Fibroblast of lung (primary cell): ENCODE measurements at regions not wholly inside any gene's neighbourhood (a gene's known extent, or its start where the extent isn't known, plus 50 kb on each side); places are given as distances from the start of the nearest gene placed in this dataset.

Experiments
- DNase-seq, 2 donors: peaks; one replicate each; pipeline versions ENCODE4 v3.0.0 to v3.0.0-alpha.2; 2010; ENCODE audit warnings: low read depth in 2 of 2
- H2AFZ ChIP-seq: 2 replicates; pipeline ENCODE4 v1.5.1; 2012; ENCODE audit warnings: low read length, control low read depth, inconsistent platforms
- H3K27ac ChIP-seq: 2 replicates; pipeline ENCODE4 v1.5.1; 2011; ENCODE audit warnings: low read length, control low read depth; ENCODE audit not compliant: insufficient read depth
- H3K27me3 ChIP-seq: 2 replicates; pipeline ENCODE4 v1.5.1; 2011; ENCODE audit warnings: mild to moderate bottlenecking, low read length; ENCODE audit not compliant: control insufficient read depth, insufficient read depth
- H3K36me3 ChIP-seq: 2 replicates; pipeline ENCODE4 v1.5.1; 2011; ENCODE audit warnings: low read length; ENCODE audit not compliant: control insufficient read depth, insufficient read depth
- H3K4me1 ChIP-seq: 2 replicates; pipeline ENCODE4 v1.5.1; 2011; ENCODE audit warnings: low read length; ENCODE audit not compliant: control insufficient read depth, insufficient read depth; ENCODE audit errors: extremely low read depth
- H3K4me2 ChIP-seq: 2 replicates; pipeline ENCODE4 v1.5.1; 2011; ENCODE audit warnings: low read length, control low read depth; ENCODE audit not compliant: insufficient read depth; ENCODE audit errors: extremely low read depth
- H3K4me3 ChIP-seq, 4 experiments: fragments of 200-600 bp in 1 of 4; sonication (generic) in 1 of 4; replicated peaks in 1 of 4; 2 replicates each; pipeline ENCODE4 v1.5.1; 2011 to 2016; ENCODE audit warnings: low read length in 4 of 4, low read depth in 3 of 4, mild to moderate bottlenecking in 3 of 4, control low read depth in 2 of 4, inconsistent platforms in 1 of 4, mixed read lengths in 1 of 4; ENCODE audit not compliant: insufficient read depth in 1 of 4; ENCODE audit errors: control extremely low read depth in 1 of 4
- H3K79me2 ChIP-seq: 2 replicates; pipeline ENCODE4 v1.5.1; 2012; ENCODE audit warnings: mild to moderate bottlenecking, low read length, inconsistent platforms; ENCODE audit not compliant: control insufficient read depth, insufficient read depth
- H3K9ac ChIP-seq: 2 replicates; pipeline ENCODE4 v1.5.1; 2011; ENCODE audit warnings: mild to moderate bottlenecking, low read length, control low read depth; ENCODE audit not compliant: insufficient read depth
- H3K9me3 ChIP-seq: 2 replicates; pipeline ENCODE4 v1.5.1; 2012; ENCODE audit warnings: low read depth, low read length; ENCODE audit not compliant: control insufficient read depth, insufficient read depth
- H4K20me1 ChIP-seq: 2 replicates; pipeline ENCODE4 v1.5.1; 2011; ENCODE audit warnings: low read length; ENCODE audit not compliant: control insufficient read depth, insufficient read depth; ENCODE audit errors: extremely low read depth
- CTCF ChIP-seq, 2 donors: IDR thresholded peaks in 1 of 2; conservative IDR thresholded peaks in 1 of 2; 1 replicate in 1 of 2; 2 replicates in 1 of 2; pipeline ENCODE4 v1.5.1; 2011 to 2012; ENCODE audit warnings: low read length in 2 of 2, control low read depth in 1 of 2, inconsistent platforms in 1 of 2, low read depth in 1 of 2, mild to moderate bottlenecking in 1 of 2
- EZH2 ChIP-seq: IDR thresholded peaks from 2 replicates; pipeline ENCODE4 v1.5.1; 2012; ENCODE audit warnings: low read length, control low read depth, mild to moderate bottlenecking; ENCODE audit errors: missing control alignments

- no peaks in the 10 kb centered on the region for H3K27me3 ChIP-seq
- H3K4me2 ChIP-seq = no peak overlapping the region
These were observed 185.4 kb upstream of the RPL38 start for GRCh38 chr17:74018115-74018514.

GRCh38 chr17:74019271-74019670 lies 184.2 kb upstream of the RPL38 start:
- TF ChIP-seq EZH2 = no peak
- no peak for TF ChIP-seq CTCF (conservative IDR thresholded peaks at IDR 0.05 in 1 of 2, IDR thresholded peaks at IDR 0.05 in 1 of 2; ENCODE audit: low read depth in 1 of 2, low read length in 2 of 2)
- H2AFZ ChIP-seq = no peak overlapping the region
- H4K20me1 ChIP-seq = no peaks in the 10 kb centered on the region
- H3K79me2 ChIP-seq = no peaks in the 10 kb centered on the region
- no peaks in the 10 kb centered on the region for H3K36me3 ChIP-seq
- no peak for DNase-seq
- H3K9ac ChIP-seq = no peak overlapping the region
- no peaks in the 10 kb centered on the region for H3K4me1 ChIP-seq
- no peaks in the 10 kb centered on the region for H3K27me3 ChIP-seq
- no peak overlapping the region for H3K27ac ChIP-seq
- no peaks in the 10 kb centered on the region for H3K9me3 ChIP-seq
- no peak overlapping the region for H3K4me3 ChIP-seq
- no peak overlapping the region for H3K4me2 ChIP-seq

More at GRCh38 chr17:74018115-74018514, 185.4 kb upstream of the RPL38 start:
- Histone ChIP-seq H4K20me1 (no peaks in the 10 kb centered on the region), H3K36me3 (no peaks in the 10 kb centered on the region), H3K9me3 (no peaks in the 10 kb centered on the region), H3K4me1 (no peaks in the 10 kb centered on the region), H2AFZ (no peak overlapping the region), H3K79me2 (no peaks in the 10 kb centered on the region), H3K9ac (no peak overlapping the region), H3K27ac (no peak overlapping the region), H3K4me3 (no peak overlapping the region)
- TF ChIP-seq EZH2 = no peak
- TF ChIP-seq CTCF (conservative IDR thresholded peaks at IDR 0.05 in 1 of 2, IDR thresholded peaks at IDR 0.05 in 1 of 2; ENCODE audit: low read depth in 1 of 2, low read length in 2 of 2) = no peak
- no peak for DNase-seq

GRCh38 chr17:74019860-74020259 lies 183.6 kb upstream of the RPL38 start:
- no peaks in the 10 kb centered on the region for H3K36me3 ChIP-seq
- no peak overlapping the region for H3K4me3 ChIP-seq
- no peak overlapping the region for H2AFZ ChIP-seq
- no peaks in the 10 kb centered on the region for H3K9me3 ChIP-seq
- H3K79me2 ChIP-seq = no peaks in the 10 kb centered on the region
- no peak overlapping the region for H3K4me2 ChIP-seq
- H3K27me3 ChIP-seq = no peaks in the 10 kb centered on the region
- no peak overlapping the region for H3K9ac ChIP-seq
- no peak for TF ChIP-seq CTCF (conservative IDR thresholded peaks at IDR 0.05 in 1 of 2, IDR thresholded peaks at IDR 0.05 in 1 of 2; ENCODE audit: low read depth in 1 of 2, low read length in 2 of 2)
- TF ChIP-seq EZH2 = no peak
- H3K27ac ChIP-seq = no peak overlapping the region
- DNase-seq = no peak
- H3K4me1 ChIP-seq = no peaks in the 10 kb centered on the region
- H4K20me1 ChIP-seq = no peaks in the 10 kb centered on the region
